IMR-90 (cell line): ENCODE measurements at regions not wholly inside any gene's neighbourhood (a gene's known extent, or its start where the extent isn't known, plus 50 kb on each side); places are given as distances from the start of the nearest gene placed in this dataset.

Source experiments
- ATAC-seq: fragments of 200-7000 bp; cut with Tn5 transposase; 2 replicates; pipeline ENCODE4 v1.9.1; 2020; ENCODE audit warnings: low read depth, mild to moderate bottlenecking, moderate library complexity
- BruUV-seq: library from RNA; stranded (reverse); fragments of 400-500 nt; replicated peaks from 2 replicates; lab custom pipeline; 2021; lab: Mats Ljungman, UMichigan
- CTCF ChIA-PET: fragments of 300-600 bp; formaldehyde crosslinking; extraction: SDS; loops from one replicate; lab custom pipeline; 2021; ENCODE audit warnings: antibody characterized with exemption; lab: Yijun Ruan, JAX
- POLR2A ChIA-PET: fragments of 300-600 bp; sonication (Branson Sonifier 250); formaldehyde crosslinking; loops from one replicate; lab custom pipeline; 2022; ENCODE audit warnings: antibody characterized with exemption; ENCODE audit not compliant: unreplicated experiment; lab: Charles Lee
- DNase-seq: peaks from one replicate; pipeline ENCODE4 v3.0.0; 2013
- H2AFZ ChIP-seq: replicated peaks from 2 replicates; pipeline ENCODE3; 2013; ENCODE audit warnings: low read length, mild to moderate bottlenecking; ENCODE audit not compliant: poor library complexity
- H2AK5ac ChIP-seq: 2 replicates; pipeline ENCODE4 v1.6.1; 2013; ENCODE audit warnings: low read depth, low read length, inconsistent platforms
- H2AK9ac ChIP-seq: replicated peaks from 2 replicates; pipeline ENCODE3; 2013; ENCODE audit warnings: mild to moderate bottlenecking, low read depth, low read length, moderate library complexity; ENCODE audit not compliant: poor library complexity
- H2BK120ac ChIP-seq: 2 replicates; pipeline ENCODE4 v1.6.1; 2013; ENCODE audit warnings: low read depth, low read length, inconsistent platforms
- H2BK15ac ChIP-seq: 3 replicates; pipeline ENCODE4 v1.6.1; 2013; ENCODE audit warnings: low read depth, low read length, inconsistent platforms
- H2BK20ac ChIP-seq: 2 replicates; pipeline ENCODE4 v1.6.1; 2013; ENCODE audit warnings: low read depth, mild to moderate bottlenecking, inconsistent platforms, low read length, moderate library complexity
- H2BK5ac ChIP-seq: 2 replicates; pipeline ENCODE4 v1.6.1; 2013; ENCODE audit warnings: mild to moderate bottlenecking, low read depth, low read length, inconsistent platforms; ENCODE audit not compliant: poor library complexity, severe bottlenecking
- H3K14ac ChIP-seq: replicated peaks from 2 replicates; pipeline ENCODE4 v1.6.1; 2013; ENCODE audit warnings: low read depth, low read length, inconsistent platforms
- H3K18ac ChIP-seq: 2 replicates; pipeline ENCODE4 v1.6.1; 2013; ENCODE audit warnings: low read depth, low read length, control low read depth
- H3K23ac ChIP-seq: 2 replicates; pipeline ENCODE4 v1.6.1; 2013; ENCODE audit warnings: low read depth, low read length, inconsistent platforms
- H3K27ac ChIP-seq: 2 replicates; pipeline ENCODE4 v1.5.1; 2013; ENCODE audit warnings: mild to moderate bottlenecking, control low read depth, low read length; ENCODE audit not compliant: insufficient read depth
- H3K27me3 ChIP-seq: 2 replicates; pipeline ENCODE4 v1.6.1; 2013; ENCODE audit warnings: low read length; ENCODE audit not compliant: control insufficient read depth, insufficient read depth
- H3K36me3 ChIP-seq: 2 replicates; pipeline ENCODE4 v1.6.1; 2013; ENCODE audit warnings: low read length, mixed read lengths; ENCODE audit not compliant: control insufficient read depth, insufficient read depth
- H3K4ac ChIP-seq: 2 replicates; pipeline ENCODE4 v1.6.1; 2013; ENCODE audit warnings: low read depth, low read length, inconsistent platforms
- H3K4me1 ChIP-seq: 2 replicates; pipeline ENCODE4 v1.6.1; 2013; ENCODE audit warnings: low read length, mixed read lengths; ENCODE audit not compliant: control insufficient read depth, insufficient read depth
- H3K4me2 ChIP-seq: 2 replicates; pipeline ENCODE4 v1.6.1; 2013; ENCODE audit warnings: low read depth, mild to moderate bottlenecking, control low read depth, low read length, moderate library complexity
- H3K4me3 ChIP-seq: 2 replicates; pipeline ENCODE4 v1.5.1; 2013; ENCODE audit warnings: low read depth, mild to moderate bottlenecking, control low read depth, low read length, moderate library complexity; ENCODE audit not compliant: insufficient read depth
- H3K56ac ChIP-seq: 2 replicates; pipeline ENCODE4 v1.6.1; 2013; ENCODE audit warnings: low read length, inconsistent platforms; ENCODE audit not compliant: insufficient read depth; ENCODE audit errors: extremely low read depth
- H3K79me1 ChIP-seq, 2 experiments: 2 replicates each; pipeline ENCODE4 v1.6.1; 2013; ENCODE audit warnings: low read length in 2 of 2, inconsistent platforms in 1 of 2, low read depth in 1 of 2
- H3K9ac ChIP-seq: 2 replicates; pipeline ENCODE4 v1.6.1; 2013; ENCODE audit warnings: low read depth, low read length, control low read depth
- H3K9me1 ChIP-seq: 2 replicates; pipeline ENCODE4 v1.6.1; 2013; ENCODE audit warnings: low read length, inconsistent platforms; ENCODE audit not compliant: insufficient read depth
- H3K9me3 ChIP-seq: 2 replicates; pipeline ENCODE4 v1.6.1; 2013; ENCODE audit warnings: low read length; ENCODE audit not compliant: control insufficient read depth, insufficient read depth
- H4K20me1 ChIP-seq: 2 replicates; pipeline ENCODE4 v1.6.1; 2013; ENCODE audit warnings: low read length, inconsistent platforms; ENCODE audit not compliant: insufficient read depth
- H4K5ac ChIP-seq: 2 replicates; pipeline ENCODE4 v1.6.1; 2013; ENCODE audit warnings: mild to moderate bottlenecking, low read depth, low read length, control low read depth
- H4K8ac ChIP-seq, 2 experiments: 2 replicates each; pipeline ENCODE4 v1.6.1; 2013; ENCODE audit warnings: low read depth in 2 of 2, low read length in 2 of 2, control low read depth in 1 of 2, inconsistent platforms in 1 of 2
- H4K91ac ChIP-seq: 2 replicates; pipeline ENCODE4 v1.6.1; 2013; ENCODE audit warnings: low read depth, low read length, inconsistent platforms; ENCODE audit not compliant: insufficient read depth
- FOS ChIP-seq: fragments of 150-350 bp; IDR thresholded peaks from 2 replicates; pipeline ENCODE4 v1.6.1; 2016; ENCODE audit warnings: low read depth, low read length
- RAD21 ChIP-seq: IDR thresholded peaks from 2 replicates; pipeline ENCODE4 v1.6.1; 2012; ENCODE audit warnings: low read length, improper control_type of control experiment
- WGBS, 2 experiments: methylation state at CpG; one replicate each; pipeline versions ENCODE4 v1.1.5 to v1.1.7; 2013; ENCODE audit warnings: missing lambda C conversion rate in 2 of 2; ENCODE audit not compliant: insufficient read length in 1 of 2; ENCODE audit errors: extremely low coverage in 2 of 2; 5-methylcytosine and 5-hydroxymethylcytosine counted together
- dilution Hi-C: fragments of 300-500 bp; cut with HindIII; formaldehyde crosslinking; loops from one replicate; pipeline ENCODE4 v1.14.3; 2018; ENCODE audit warnings: low sequenced_read_pairs; ENCODE audit not compliant: unreplicated experiment
- in situ Hi-C: fragments of 300-500 bp; cut with MboI; formaldehyde crosslinking; loops from 3 replicates; pipeline ENCODE4 v1.14.3; 2019; ENCODE audit warnings: low sequenced_read_pairs, inconsistent platforms, mixed read lengths
- intact Hi-C: fragments of 100-400 bp; cut with micrococcal nuclease; formaldehyde crosslinking; loops from 2 replicates; pipeline ENCODE4 v1.10.0; 2022

GRCh38 chrX:20973038-20973437 lies 401.2 kb upstream of the CNKSR2 start:
- dilution Hi-C loops, result no loop called here

More at GRCh38 chrX:20973038-20973437, 401.2 kb upstream of the CNKSR2 start:
- H3K27ac ChIP-seq, result no peak overlapping the region
- H3K27me3 ChIP-seq, result no peaks in the 10 kb centered on the region
- no peaks in the 10 kb centered on the region for H4K20me1 ChIP-seq
- no peak overlapping the region for H2BK20ac ChIP-seq
- POLR2A ChIA-PET, result no interaction called here
- no peak overlapping the region for H4K91ac ChIP-seq
- peaks cover 1% of the 10 kb centered on the region; the same call in 1 of the 2 replicates for H3K9me3 ChIP-seq
- CTCF ChIA-PET, result no interaction called here
- H3K4me2 ChIP-seq, result no peak overlapping the region
- H2BK15ac ChIP-seq, result no peak overlapping the region
- H2BK5ac ChIP-seq, result no peak overlapping the region
- H3K4me3 ChIP-seq, result no peak overlapping the region
- no peak overlapping the region for H2AFZ ChIP-seq
- WGBS, 2 experiments, result no CpG with 5 or more reads among the region's 4 CpGs
- H3K79me1 ChIP-seq, result no peaks in the 10 kb centered on the region
- no TSS peak for BruUV-seq
- no peak overlapping the region for H3K56ac ChIP-seq
- intact Hi-C loops, result no loop called here
- no peak overlapping the region for H4K5ac ChIP-seq
- H3K4me1 ChIP-seq, result no peaks in the 10 kb centered on the region
- no peak for TF ChIP-seq RAD21
- no peak for TF ChIP-seq FOS
- H3K14ac ChIP-seq, result no peak overlapping the region
- H3K23ac ChIP-seq, result no peak overlapping the region
- no peaks in the 10 kb centered on the region for H3K9me1 ChIP-seq
- H4K8ac ChIP-seq, result no peak overlapping the region
- H2AK5ac ChIP-seq, result no peak overlapping the region
- in situ Hi-C loops, result no loop called here
- H3K9ac ChIP-seq, result no peak overlapping the region
- ATAC-seq (no peak), DNase-seq (no peak)
- no peak overlapping the region for H2BK120ac ChIP-seq
- H3K4ac ChIP-seq, result no peak overlapping the region
- no peaks in the 10 kb centered on the region for H3K36me3 ChIP-seq
- H2AK9ac ChIP-seq, result no peak overlapping the region
- H3K18ac ChIP-seq, result no peak overlapping the region
